Astrocyte (in vitro differentiated cells and primary cell): ENCODE measurements at regions not wholly inside any gene's neighbourhood (a gene's known extent, or its start where the extent isn't known, plus 50 kb on each side); places are given as distances from the start of the nearest gene placed in this dataset.
A peak's percentile ranks its signal among the peaks of the same experiment; 100 is the strongest.

Experiments used
- DNase-seq: peaks from one replicate; pipeline ENCODE4 v3.0.0-alpha.2; 2010; ENCODE audit warnings: low read depth
- FAIRE-seq: peaks from 2 replicates; lab custom pipeline; 2011; peaks lifted over from hg19 to GRCh38; lab: Jason Lieb, UNC
- H2AFZ ChIP-seq: 2 replicates; pipeline ENCODE4 v1.6.0; 2012; ENCODE audit warnings: low read depth, low read length, inconsistent platforms
- H3K27ac ChIP-seq: 2 replicates; pipeline ENCODE4 v1.5.1; 2011; ENCODE audit warnings: low read depth, low read length, inconsistent platforms
- H3K27me3 ChIP-seq: 2 replicates; pipeline ENCODE4 v1.6.0; 2011; ENCODE audit warnings: low read length, inconsistent platforms; ENCODE audit not compliant: insufficient read depth
- H3K36me3 ChIP-seq: 2 replicates; pipeline ENCODE4 v1.5.1; 2011; ENCODE audit warnings: low read length, inconsistent platforms; ENCODE audit not compliant: insufficient read depth
- H3K4me1 ChIP-seq: 2 replicates; pipeline ENCODE4 v1.5.1; 2011; ENCODE audit warnings: low read length, inconsistent platforms; ENCODE audit not compliant: insufficient read depth
- H3K4me2 ChIP-seq: 2 replicates; pipeline ENCODE4 v1.6.0; 2012; ENCODE audit warnings: low read length, inconsistent platforms
- H3K4me3 ChIP-seq: 2 replicates; pipeline ENCODE4 v1.5.1; 2011; ENCODE audit warnings: low read depth, mild to moderate bottlenecking, low read length, inconsistent platforms; ENCODE audit not compliant: insufficient read depth
- H3K79me2 ChIP-seq: 2 replicates; pipeline ENCODE4 v1.6.0; 2012; ENCODE audit warnings: mild to moderate bottlenecking, low read length, inconsistent platforms; ENCODE audit not compliant: insufficient read depth
- H3K9ac ChIP-seq: 2 replicates; pipeline ENCODE4 v1.6.0; 2012; ENCODE audit warnings: mild to moderate bottlenecking, low read length, inconsistent platforms
- H3K9me3 ChIP-seq: 2 replicates; pipeline ENCODE4 v1.5.1; 2012; ENCODE audit warnings: low read depth, mild to moderate bottlenecking, low read length, inconsistent platforms; ENCODE audit not compliant: insufficient read depth
- H4K20me1 ChIP-seq: 2 replicates; pipeline ENCODE4 v1.6.0; 2012; ENCODE audit warnings: low read length, inconsistent platforms; ENCODE audit not compliant: insufficient read depth
- H3K27ac Mint-ChIP-seq: one replicate; pipeline ENCODE4 v1.8.0; 2021; ENCODE audit warnings: mild to moderate bottlenecking, mixed read lengths; ENCODE audit not compliant: unreplicated experiment
- H3K27me3 Mint-ChIP-seq: one replicate; pipeline ENCODE4 v1.8.0; 2021; ENCODE audit warnings: low read depth, mixed read lengths; ENCODE audit not compliant: unreplicated experiment
- H3K36me3 Mint-ChIP-seq: one replicate; pipeline ENCODE4 v1.8.0; 2021; ENCODE audit warnings: low read depth, mixed read lengths; ENCODE audit not compliant: unreplicated experiment
- H3K4me1 Mint-ChIP-seq: one replicate; pipeline ENCODE4 v1.8.0; 2021; ENCODE audit warnings: low read depth, mixed read lengths; ENCODE audit not compliant: unreplicated experiment
- H3K4me3 Mint-ChIP-seq: one replicate; pipeline ENCODE4 v1.8.0; 2021; ENCODE audit warnings: mild to moderate bottlenecking, moderate library complexity, mixed read lengths; ENCODE audit not compliant: unreplicated experiment
- H3K9me3 Mint-ChIP-seq: one replicate; pipeline ENCODE4 v1.8.0; 2021; ENCODE audit warnings: mild to moderate bottlenecking, mixed read lengths; ENCODE audit not compliant: unreplicated experiment
- CTCF ChIP-seq: IDR thresholded peaks from 2 replicates; pipeline ENCODE4 v1.5.1; 2011; ENCODE audit warnings: low read depth, mild to moderate bottlenecking, inconsistent platforms, low read length, moderate library complexity; ENCODE audit not compliant: insufficient read depth
- EZH2 ChIP-seq: IDR thresholded peaks from 2 replicates; pipeline ENCODE4 v1.6.1; 2012; ENCODE audit warnings: mild to moderate bottlenecking, low read length, inconsistent platforms; ENCODE audit not compliant: insufficient read depth

DNA sequence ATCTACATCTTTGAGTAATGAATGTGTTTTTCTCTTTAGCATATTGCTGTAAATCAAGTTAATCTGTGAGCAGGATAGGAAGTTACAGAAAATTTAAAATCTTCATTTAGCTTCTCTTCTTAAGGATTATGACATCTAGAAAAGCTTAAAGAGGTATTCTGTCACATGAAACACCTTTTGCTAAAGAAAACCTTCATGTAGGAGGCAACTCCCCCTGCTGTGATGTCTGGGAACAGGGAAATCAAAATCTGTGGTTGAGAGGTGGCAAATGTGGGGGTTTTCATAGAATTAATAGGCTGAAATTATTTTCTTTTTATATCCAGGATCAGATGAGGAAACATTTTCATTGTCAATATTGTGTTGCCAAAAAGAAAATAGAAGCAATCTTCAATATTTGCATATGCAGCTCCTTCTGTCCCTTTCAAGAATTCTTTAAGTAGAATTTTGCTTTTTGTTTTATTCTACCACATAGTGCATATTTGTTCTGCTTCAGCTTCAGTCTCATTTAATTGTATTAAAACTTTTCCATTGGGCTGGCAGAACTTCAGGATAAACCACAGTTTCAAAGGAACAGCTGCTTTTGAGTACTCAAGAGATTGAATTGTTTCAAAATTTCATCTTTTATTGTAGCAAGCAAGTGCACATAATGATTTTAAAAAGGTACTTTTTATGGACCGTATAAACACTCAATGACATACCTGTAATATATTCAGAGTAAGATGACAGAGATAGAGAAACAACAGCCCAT, 128.4 kb downstream of the RAP2B start:
- no peak overlapping the region for H2AFZ ChIP-seq
- FAIRE-seq, result peak; percentile 39

DNA sequence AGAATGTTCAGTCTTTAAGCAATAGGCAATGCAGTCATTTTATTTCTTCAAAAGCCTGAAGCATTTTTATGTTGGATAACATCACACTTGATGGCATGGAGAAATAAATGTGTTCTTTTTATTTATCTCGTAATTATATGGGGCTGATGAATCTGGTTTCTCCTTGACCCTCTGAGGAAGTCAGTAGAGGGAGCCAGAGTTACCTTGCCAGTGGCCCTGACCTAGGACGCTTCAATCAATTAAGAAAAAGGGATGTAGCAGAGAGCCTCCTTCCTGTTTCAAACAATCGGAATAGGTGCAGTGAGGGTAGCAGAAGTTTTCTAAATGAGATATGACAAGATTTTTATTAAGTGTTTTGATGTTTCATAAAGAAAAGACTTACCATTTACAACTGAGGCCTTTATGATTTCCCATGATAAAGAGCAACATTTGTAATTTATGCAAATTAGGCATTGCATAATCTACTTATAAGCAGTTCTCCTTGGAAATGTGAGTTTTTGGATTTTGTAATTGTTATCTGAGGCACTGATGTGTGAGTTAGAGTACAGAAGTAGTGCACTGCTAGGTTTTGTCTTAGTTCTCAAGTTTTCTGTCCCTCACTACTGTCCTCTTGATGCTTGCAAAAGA, 129.1 kb downstream of the RAP2B start:
- Mint-ChIP-seq H3K27ac (no peak overlapping the region), H3K36me3 (no peaks in the 10 kb centered on the region), H3K27me3 (no peaks in the 10 kb centered on the region), H3K9me3 (no peaks in the 10 kb centered on the region), H3K4me1 (peaks cover 21% of the 10 kb centered on the region), H3K4me3 (no peak overlapping the region)
- Histone ChIP-seq H3K9ac (no peak overlapping the region), H2AFZ (no peak overlapping the region), H3K9me3 (no peaks in the 10 kb centered on the region), H3K4me3 (no peak overlapping the region), H3K27me3 (no peaks in the 10 kb centered on the region), H3K36me3 (no peaks in the 10 kb centered on the region), H3K4me1 (peaks cover 5% of the 10 kb centered on the region), H3K27ac (no peak overlapping the region), H3K4me2 (no peak overlapping the region), H4K20me1 (no peaks in the 10 kb centered on the region), H3K79me2 (no peaks in the 10 kb centered on the region)
- DNase-seq, result no peak
- peak; percentile 66 for FAIRE-seq
- no peak for TF ChIP-seq EZH2
- TF ChIP-seq CTCF, result peak; percentile 45

More for the DNA sequence above, 128.4 kb downstream of the RAP2B start:
- no peaks in the 10 kb centered on the region for H3K79me2 ChIP-seq
- Mint-ChIP-seq H3K27ac (no peak overlapping the region), H3K4me1 (peaks cover 28% of the 10 kb centered on the region), H3K27me3 (no peaks in the 10 kb centered on the region), H3K4me3 (no peak overlapping the region), H3K9me3 (no peaks in the 10 kb centered on the region), H3K36me3 (no peaks in the 10 kb centered on the region)
- no peak overlapping the region for H3K27ac ChIP-seq
- no peaks in the 10 kb centered on the region for H4K20me1 ChIP-seq
- peaks cover 8% of the 10 kb centered on the region for H3K4me1 ChIP-seq
- no peaks in the 10 kb centered on the region for H3K9me3 ChIP-seq
- TF ChIP-seq EZH2 (no peak), CTCF (peak; percentile 23)
- no peak overlapping the region for H3K4me2 ChIP-seq
- no peak overlapping the region for H3K9ac ChIP-seq
- no peaks in the 10 kb centered on the region for H3K36me3 ChIP-seq
- no peaks in the 10 kb centered on the region for H3K27me3 ChIP-seq
- DNase-seq, result no peak
- no peak overlapping the region for H3K4me3 ChIP-seq

GRCh38 chr3:153293265-153293664, 131.2 kb downstream of the RAP2B start:
- peak; percentile 58 for DNase-seq
- H3K4me2 ChIP-seq, result peak overlapping the region; percentile 36
- no peaks in the 10 kb centered on the region for H3K36me3 ChIP-seq
- H3K4me1 Mint-ChIP-seq, result peaks cover 17% of the 10 kb centered on the region
- H3K9me3 ChIP-seq, result no peaks in the 10 kb centered on the region
- H3K4me1 ChIP-seq, result peaks cover 4% of the 10 kb centered on the region
- no peak overlapping the region for H3K4me3 Mint-ChIP-seq
- H3K9ac ChIP-seq, result no peak overlapping the region
- no peak for TF ChIP-seq EZH2
- FAIRE-seq, result peak; percentile 83
- no peaks in the 10 kb centered on the region for H3K36me3 Mint-ChIP-seq
- H3K79me2 ChIP-seq, result no peaks in the 10 kb centered on the region
- H2AFZ ChIP-seq, result peak overlapping the region; percentile 15
- no peak overlapping the region for H3K4me3 ChIP-seq
- no peaks in the 10 kb centered on the region for H3K27me3 ChIP-seq
- H3K27me3 Mint-ChIP-seq, result no peaks in the 10 kb centered on the region
- no peaks in the 10 kb centered on the region for H4K20me1 ChIP-seq
- no peaks in the 10 kb centered on the region for H3K9me3 Mint-ChIP-seq
- no peak overlapping the region for H3K27ac Mint-ChIP-seq
- no peak overlapping the region for H3K27ac ChIP-seq
